GM12872 (cell line): ENCODE measurements at regions not wholly inside any gene's neighbourhood (a gene's known extent, or its start where the extent isn't known, plus 50 kb on each side); places are given as distances from the start of the nearest gene placed in this dataset.

ENCODE experiments used
- TF ChIP-seq, protein P1 (sequence below): IDR thresholded peaks from 3 replicates; pipeline ENCODE4 v1.5.1; 2011; ENCODE audit warnings: low read depth, mild to moderate bottlenecking, low read length, moderate library complexity; ENCODE audit not compliant: insufficient read depth

DNA sequence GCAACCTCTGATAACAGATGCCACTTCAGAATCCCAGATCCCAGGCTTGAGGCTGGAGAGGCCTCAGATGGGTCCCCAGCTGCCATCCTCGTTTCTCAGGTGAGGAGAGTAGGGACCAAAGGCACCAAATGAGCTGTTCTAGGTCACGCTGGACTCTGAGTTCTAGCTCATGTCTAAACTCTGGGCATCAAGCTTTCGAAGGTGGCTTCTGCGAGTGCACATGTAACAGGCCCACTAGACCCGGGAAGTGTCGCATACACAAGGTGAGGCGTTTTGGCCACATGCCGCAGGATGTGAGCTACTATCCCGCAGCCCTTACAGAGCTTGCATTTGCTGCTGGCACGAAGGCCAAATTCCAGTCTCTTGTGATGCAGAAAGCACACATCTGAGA is 355.1 kb upstream of the SHH start:
- TF ChIP-seq, protein P1, sequence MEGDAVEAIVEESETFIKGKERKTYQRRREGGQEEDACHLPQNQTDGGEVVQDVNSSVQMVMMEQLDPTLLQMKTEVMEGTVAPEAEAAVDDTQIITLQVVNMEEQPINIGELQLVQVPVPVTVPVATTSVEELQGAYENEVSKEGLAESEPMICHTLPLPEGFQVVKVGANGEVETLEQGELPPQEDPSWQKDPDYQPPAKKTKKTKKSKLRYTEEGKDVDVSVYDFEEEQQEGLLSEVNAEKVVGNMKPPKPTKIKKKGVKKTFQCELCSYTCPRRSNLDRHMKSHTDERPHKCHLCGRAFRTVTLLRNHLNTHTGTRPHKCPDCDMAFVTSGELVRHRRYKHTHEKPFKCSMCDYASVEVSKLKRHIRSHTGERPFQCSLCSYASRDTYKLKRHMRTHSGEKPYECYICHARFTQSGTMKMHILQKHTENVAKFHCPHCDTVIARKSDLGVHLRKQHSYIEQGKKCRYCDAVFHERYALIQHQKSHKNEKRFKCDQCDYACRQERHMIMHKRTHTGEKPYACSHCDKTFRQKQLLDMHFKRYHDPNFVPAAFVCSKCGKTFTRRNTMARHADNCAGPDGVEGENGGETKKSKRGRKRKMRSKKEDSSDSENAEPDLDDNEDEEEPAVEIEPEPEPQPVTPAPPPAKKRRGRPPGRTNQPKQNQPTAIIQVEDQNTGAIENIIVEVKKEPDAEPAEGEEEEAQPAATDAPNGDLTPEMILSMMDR, result no peak

DNA sequence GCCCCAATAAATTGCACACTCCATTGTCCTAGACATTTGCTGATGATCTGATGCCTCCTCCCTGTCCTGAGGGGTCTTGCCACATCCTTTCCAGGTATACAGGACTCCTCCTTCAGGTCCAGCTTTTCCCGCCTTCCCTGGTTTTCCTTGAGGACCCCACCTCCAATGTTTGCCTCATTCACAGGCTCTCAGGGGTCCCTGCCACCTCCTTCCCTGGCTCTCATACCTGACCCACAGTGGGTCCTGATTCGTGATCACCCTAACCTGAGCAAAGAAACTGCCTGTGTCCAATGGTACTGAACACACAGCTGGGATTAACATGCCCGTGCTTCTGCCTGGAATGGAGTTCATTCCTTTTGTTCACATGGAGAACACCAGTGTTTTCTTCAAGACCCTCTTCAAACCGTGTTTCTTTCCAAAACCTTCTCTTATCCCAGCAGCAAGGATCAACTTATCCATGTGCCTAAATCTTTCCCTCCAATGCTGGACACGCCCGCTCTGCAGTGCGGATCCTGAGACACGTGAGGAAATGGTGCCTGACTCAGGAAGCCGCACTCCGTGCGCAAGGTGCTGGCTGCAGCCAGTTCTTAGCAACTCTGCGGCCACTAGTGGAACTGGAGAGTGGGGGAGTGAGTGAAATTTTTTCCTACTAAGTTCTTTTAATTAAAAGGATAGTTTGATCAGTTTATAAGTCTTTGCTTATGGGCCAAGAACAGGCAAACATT is 354.6 kb upstream of the SHH start:
- TF ChIP-seq, protein P1, result no peak

DNA sequence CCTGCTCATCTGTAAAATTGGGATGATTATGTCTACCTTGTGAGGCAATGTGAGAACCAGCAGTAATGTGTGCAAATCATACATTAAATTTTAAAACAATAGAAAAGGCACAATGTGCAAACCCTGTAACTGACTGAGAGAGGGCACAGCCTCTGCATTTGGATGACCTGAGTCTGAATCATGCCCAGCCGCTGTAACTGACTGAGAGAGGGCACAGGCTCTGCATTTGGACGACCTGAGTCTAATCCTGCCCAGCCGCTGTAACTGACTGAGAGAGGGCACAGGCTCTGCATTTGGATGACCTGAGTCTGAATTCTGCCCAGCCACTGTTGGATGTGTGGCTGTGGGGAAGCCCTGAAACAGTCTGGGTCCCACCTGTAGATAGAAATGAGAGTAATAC is 351.5 kb upstream of the SHH start:
- TF ChIP-seq, protein P1, result no peak

DNA sequence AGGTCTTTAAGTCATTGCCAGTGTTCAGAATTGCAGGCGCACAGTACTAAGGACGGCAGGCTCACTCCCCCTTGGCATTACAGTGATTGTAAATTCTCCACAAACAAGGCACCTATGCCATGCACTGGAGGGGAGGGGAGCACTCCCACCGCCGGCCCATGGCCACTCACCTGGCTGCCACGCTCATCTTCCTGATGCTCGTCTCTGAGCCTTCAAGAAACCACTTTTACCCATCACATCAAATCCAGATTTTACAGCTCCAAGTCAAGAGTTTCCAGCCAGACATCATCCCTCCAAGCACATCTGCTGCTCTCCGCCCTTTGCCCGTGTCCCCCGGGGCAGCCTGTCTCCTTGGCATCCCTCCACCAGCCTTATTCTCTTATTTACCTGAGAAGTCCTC is 350.2 kb upstream of the SHH start:
- TF ChIP-seq, protein P1, result no peak

DNA sequence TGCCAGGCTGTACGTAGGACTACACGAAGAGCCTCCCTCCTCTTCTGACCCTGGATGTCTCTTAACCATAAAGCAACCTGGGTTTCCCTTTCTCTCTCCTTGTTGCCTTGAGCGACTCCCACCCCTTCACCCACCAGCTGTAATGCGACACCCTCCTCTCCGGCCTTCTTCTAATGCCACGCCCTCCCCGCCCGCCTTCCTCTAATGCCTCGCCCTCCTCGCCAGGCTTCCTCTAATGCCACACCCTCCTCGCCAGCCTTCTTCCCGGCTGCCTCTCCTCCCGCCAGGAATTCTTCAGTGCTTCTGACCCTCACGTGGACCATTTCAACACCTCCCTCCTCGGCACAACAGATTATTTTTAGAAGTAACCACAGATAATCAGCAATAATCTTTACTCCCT is 348.5 kb upstream of the SHH start:
- TF ChIP-seq, protein P1, result no peak

DNA sequence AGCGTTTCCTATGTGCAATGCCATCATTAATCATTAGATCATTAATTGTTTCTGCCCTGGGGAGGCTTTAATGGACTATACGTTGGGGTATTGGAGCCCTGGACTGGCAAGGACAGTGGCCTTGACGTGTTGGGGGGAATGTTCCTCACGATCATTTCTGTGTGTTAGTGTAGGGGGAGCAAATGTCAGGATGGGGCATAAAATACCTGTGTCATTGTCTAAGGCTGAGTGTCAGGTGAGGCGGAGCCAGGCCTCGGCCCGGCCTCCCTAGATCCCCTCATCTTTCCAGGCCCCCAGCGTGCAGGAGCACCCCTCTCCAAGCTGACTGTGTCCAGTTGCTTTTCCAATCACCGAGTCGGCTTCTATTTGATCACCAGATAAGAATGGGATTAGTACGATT is 346.4 kb upstream of the SHH start:
- TF ChIP-seq, protein P1, result no peak

DNA sequence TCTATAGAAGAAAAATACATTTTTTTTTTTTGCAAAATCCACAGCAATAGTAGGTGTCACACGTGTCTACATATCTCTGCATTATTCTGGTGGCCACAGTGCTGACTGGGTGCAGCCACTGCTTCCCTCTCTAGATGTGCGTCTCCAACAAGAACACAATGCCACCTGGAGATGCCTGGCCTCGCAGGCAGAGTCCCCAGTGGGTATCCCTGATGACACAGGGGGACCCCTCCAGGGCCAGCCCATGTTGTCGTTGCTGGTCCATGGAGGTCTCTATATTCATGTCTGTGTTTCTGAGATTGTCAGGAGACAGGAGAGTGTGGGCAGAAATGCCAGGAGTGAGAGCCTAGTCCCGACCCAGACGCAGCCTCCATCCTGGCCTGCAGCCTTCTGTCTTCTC is 345.9 kb upstream of the SHH start:
- TF ChIP-seq, protein P1, result no peak
